Mesendoderm (in vitro differentiated cells): ENCODE measurements at regions not wholly inside any gene's neighbourhood (a gene's known extent, or its start where the extent isn't known, plus 50 kb on each side); places are given as distances from the start of the nearest gene placed in this dataset.
A peak's percentile ranks its signal among the peaks of the same experiment; 100 is the strongest.

Source experiments
- DNase-seq: peaks from one replicate; pipeline ENCODE4 v3.0.0; 2013
- H2AK5ac ChIP-seq: 2 replicates; pipeline ENCODE4 v1.6.1; 2013; ENCODE audit warnings: low read length, inconsistent platforms
- H2BK120ac ChIP-seq: 2 replicates; pipeline ENCODE4 v1.6.1; 2013; ENCODE audit warnings: low read depth, mild to moderate bottlenecking, low read length, moderate library complexity, mixed read lengths
- H2BK15ac ChIP-seq: replicated peaks from 2 replicates; pipeline ENCODE4 v1.6.1; 2013; ENCODE audit warnings: low read depth, mild to moderate bottlenecking, moderate library complexity
- H2BK5ac ChIP-seq: 2 replicates; pipeline ENCODE4 v1.6.1; 2013; ENCODE audit warnings: low read length, inconsistent platforms
- H3K18ac ChIP-seq: 2 replicates; pipeline ENCODE4 v1.6.1; 2013; ENCODE audit warnings: mild to moderate bottlenecking, low read length, mixed read lengths
- H3K23ac ChIP-seq: one replicate; pipeline ENCODE4 v1.6.1; 2013; ENCODE audit warnings: low read length
- H3K27ac ChIP-seq: 2 replicates; pipeline ENCODE4 v1.5.1; 2013; ENCODE audit warnings: low read depth, mild to moderate bottlenecking, inconsistent platforms, low read length, moderate library complexity
- H3K27me3 ChIP-seq: 2 replicates; pipeline ENCODE4 v1.6.1; 2013; ENCODE audit warnings: low read length, control low read depth, mild to moderate bottlenecking, inconsistent platforms; ENCODE audit not compliant: insufficient read depth, poor library complexity
- H3K36me3 ChIP-seq: 2 replicates; pipeline ENCODE4 v1.6.1; 2013; ENCODE audit warnings: low read length, inconsistent platforms; ENCODE audit not compliant: control insufficient read depth, insufficient read depth
- H3K4ac ChIP-seq: one replicate; pipeline ENCODE4 v1.6.1; 2013; ENCODE audit warnings: low read depth, mild to moderate bottlenecking, low read length, moderate library complexity
- H3K4me1 ChIP-seq: 2 replicates; pipeline ENCODE4 v1.6.1; 2013; ENCODE audit warnings: low read depth, low read length, inconsistent platforms; ENCODE audit not compliant: control insufficient read depth
- H3K4me2 ChIP-seq: 2 replicates; pipeline ENCODE4 v1.6.1; 2013; ENCODE audit warnings: low read length
- H3K4me3 ChIP-seq: 2 replicates; pipeline ENCODE4 v1.5.1; 2013; ENCODE audit warnings: mild to moderate bottlenecking, low read length
- H3K56ac ChIP-seq: one replicate; pipeline ENCODE4 v1.6.1; 2013; ENCODE audit warnings: low read length
- H3K79me1 ChIP-seq: 2 replicates; pipeline ENCODE4 v1.6.1; 2013; ENCODE audit warnings: low read length, inconsistent platforms
- H3K79me2 ChIP-seq: 2 replicates; pipeline ENCODE4 v1.6.1; 2013; ENCODE audit warnings: mild to moderate bottlenecking, low read length; ENCODE audit not compliant: control insufficient read depth, insufficient read depth
- H3K9ac ChIP-seq: 2 replicates; pipeline ENCODE4 v1.6.1; 2013; ENCODE audit warnings: low read length, inconsistent platforms
- H4K5ac ChIP-seq: one replicate; pipeline ENCODE4 v1.6.1; 2013; ENCODE audit warnings: low read length
- H4K8ac ChIP-seq: one replicate; pipeline ENCODE4 v1.6.1; 2013; ENCODE audit warnings: low read depth, mild to moderate bottlenecking, control low read depth, low read length, moderate library complexity
- WGBS: extraction: QIAGEN DNeasy Blood & Tissue Kit; methylation state at CpG from one replicate; pipeline ENCODE4 v1.1.7; 2013; ENCODE audit warnings: low lambda C conversion rate, missing lambda C conversion rate; ENCODE audit not compliant: insufficient coverage; ENCODE audit errors: extremely low coverage; 5-methylcytosine and 5-hydroxymethylcytosine counted together

DNA sequence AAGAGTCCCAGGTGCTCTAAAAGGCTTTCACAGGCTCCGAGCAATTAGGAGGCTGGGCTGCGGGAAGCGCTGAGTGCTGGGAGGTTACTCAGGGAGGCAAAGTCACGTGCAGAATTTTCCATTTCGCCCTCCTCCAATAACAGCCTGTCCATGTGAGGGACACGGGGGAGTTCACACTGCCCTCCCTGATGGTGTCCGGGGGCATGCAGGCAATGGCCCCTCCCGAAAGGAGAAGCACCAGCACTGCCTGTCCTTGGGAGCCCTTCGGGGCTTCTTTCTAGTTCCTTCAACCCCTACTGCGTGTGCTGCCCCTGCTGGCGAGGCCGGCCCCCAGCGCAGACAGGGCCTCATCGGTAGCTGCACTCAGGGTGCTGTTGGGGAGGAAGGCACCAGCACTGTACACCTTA, 63.1 kb upstream of the HPCAL1 start:
- H4K5ac ChIP-seq: no peak overlapping the region
- no peak overlapping the region for H2BK120ac ChIP-seq
- no peaks in the 10 kb centered on the region for H3K4me1 ChIP-seq
- no peak overlapping the region for H3K23ac ChIP-seq
- no peak overlapping the region for H3K4me3 ChIP-seq
- H3K4me2 ChIP-seq: no peak overlapping the region
- no peaks in the 10 kb centered on the region for H3K79me1 ChIP-seq
- H2AK5ac ChIP-seq: no peak overlapping the region
- no peaks in the 10 kb centered on the region for H3K79me2 ChIP-seq
- no peaks in the 10 kb centered on the region for H3K36me3 ChIP-seq
- H4K8ac ChIP-seq: no peak overlapping the region
- no peak overlapping the region for H2BK15ac ChIP-seq
- WGBS: no CpG with 5 or more reads among the region's 14 CpGs
- H3K27ac ChIP-seq: no peak overlapping the region
- peak; percentile 26 for DNase-seq
- H3K27me3 ChIP-seq: no peaks in the 10 kb centered on the region
- no peak overlapping the region for H2BK5ac ChIP-seq
- H3K56ac ChIP-seq: no peak overlapping the region
- no peak overlapping the region for H3K4ac ChIP-seq
- no peak overlapping the region for H3K9ac ChIP-seq
- H3K18ac ChIP-seq: no peak overlapping the region

DNA sequence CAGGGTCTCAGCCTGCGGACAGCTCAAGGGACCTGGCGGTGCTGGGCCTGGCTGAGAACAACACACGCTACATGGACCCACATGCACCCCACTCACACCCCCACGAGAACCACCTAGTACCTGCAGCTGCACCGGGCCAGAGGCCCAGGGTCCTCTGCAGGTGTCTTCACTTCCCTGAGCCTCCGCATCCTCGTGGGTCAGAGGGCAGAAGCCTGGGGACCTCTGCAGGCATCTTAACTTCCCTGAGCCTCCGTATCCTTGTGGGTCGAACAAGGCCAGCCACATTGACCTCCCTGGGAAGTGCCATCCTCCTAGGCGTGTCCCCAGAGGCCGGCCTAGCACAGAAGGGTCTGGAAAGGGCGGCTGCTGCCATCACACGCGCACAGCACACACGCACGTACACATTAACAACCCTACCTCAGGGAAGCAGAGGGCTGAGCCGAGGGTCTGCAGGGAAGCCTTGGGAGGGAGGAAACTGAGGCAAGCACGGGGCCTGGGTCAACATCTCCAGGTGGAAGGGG, 62.5 kb upstream of the HPCAL1 start:
- Histone ChIP-seq H4K8ac (no peak overlapping the region), H3K18ac (no peak overlapping the region), H2AK5ac (no peak overlapping the region), H2BK5ac (no peak overlapping the region), H3K4me1 (no peaks in the 10 kb centered on the region), H3K79me2 (no peaks in the 10 kb centered on the region), H3K23ac (no peak overlapping the region), H3K27me3 (no peaks in the 10 kb centered on the region), H3K4me2 (no peak overlapping the region), H3K36me3 (no peaks in the 10 kb centered on the region), H4K5ac (no peak overlapping the region), H3K4me3 (no peak overlapping the region), H3K4ac (no peak overlapping the region), H3K27ac (no peak overlapping the region), H2BK120ac (no peak overlapping the region), H2BK15ac (no peak overlapping the region), H3K79me1 (no peaks in the 10 kb centered on the region), H3K9ac (no peak overlapping the region), H3K56ac (no peak overlapping the region)
- WGBS: no CpG with 5 or more reads among the region's 18 CpGs
- no peak for DNase-seq

- Histone ChIP-seq H3K23ac (no peak overlapping the region), H2AK5ac (no peak overlapping the region), H3K27me3 (no peaks in the 10 kb centered on the region), H2BK120ac (no peak overlapping the region), H3K4me1 (no peaks in the 10 kb centered on the region), H3K56ac (no peak overlapping the region), H2BK15ac (no peak overlapping the region), H3K79me2 (no peaks in the 10 kb centered on the region), H2BK5ac (no peak overlapping the region), H3K36me3 (no peaks in the 10 kb centered on the region), H3K4ac (no peak overlapping the region), H3K4me3 (no peak overlapping the region), H3K4me2 (no peak overlapping the region), H3K27ac (no peak overlapping the region), H3K18ac (no peak overlapping the region), H3K9ac (no peak overlapping the region), H3K79me1 (no peaks in the 10 kb centered on the region), H4K8ac (no peak overlapping the region), H4K5ac (no peak overlapping the region)
- no peak for DNase-seq
- no CpG with 5 or more reads among the region's 21 CpGs for WGBS
Observed at GRCh38 chr2:10240911-10241610, 61.6 kb upstream of the HPCAL1 start.

- no peak overlapping the region for H2AK5ac ChIP-seq
- H3K36me3 ChIP-seq: no peaks in the 10 kb centered on the region
- H4K5ac ChIP-seq: no peak overlapping the region
- H4K8ac ChIP-seq: no peak overlapping the region
- H3K9ac ChIP-seq: no peak overlapping the region
- no peaks in the 10 kb centered on the region for H3K27me3 ChIP-seq
- H3K4me1 ChIP-seq: no peaks in the 10 kb centered on the region
- no peak overlapping the region for H3K4ac ChIP-seq
- no peak overlapping the region for H3K56ac ChIP-seq
- no peak overlapping the region for H2BK5ac ChIP-seq
- H3K4me3 ChIP-seq: no peak overlapping the region
- DNase-seq: no peak
- H3K23ac ChIP-seq: no peak overlapping the region
- no peaks in the 10 kb centered on the region for H3K79me1 ChIP-seq
- H3K18ac ChIP-seq: no peak overlapping the region
- no peaks in the 10 kb centered on the region for H3K79me2 ChIP-seq
- H2BK120ac ChIP-seq: no peak overlapping the region
- H2BK15ac ChIP-seq: no peak overlapping the region
- no peak overlapping the region for H3K27ac ChIP-seq
- H3K4me2 ChIP-seq: no peak overlapping the region
- WGBS: no CpG with 5 or more reads among the region's 20 CpGs
Observed at GRCh38 chr2:10241641-10242430, 60.9 kb upstream of the HPCAL1 start.

GRCh38 chr2:10242451-10242850, 60.3 kb upstream of the HPCAL1 start:
- Histone ChIP-seq H3K79me2 (no peaks in the 10 kb centered on the region), H2BK5ac (no peak overlapping the region), H2BK15ac (no peak overlapping the region), H3K56ac (no peak overlapping the region), H3K4me1 (no peaks in the 10 kb centered on the region), H3K4me2 (no peak overlapping the region), H3K9ac (no peak overlapping the region), H2BK120ac (no peak overlapping the region), H3K27me3 (no peaks in the 10 kb centered on the region), H3K18ac (no peak overlapping the region), H3K23ac (no peak overlapping the region), H4K8ac (no peak overlapping the region), H3K4ac (no peak overlapping the region), H3K27ac (no peak overlapping the region), H2AK5ac (no peak overlapping the region), H3K4me3 (no peak overlapping the region), H4K5ac (no peak overlapping the region), H3K79me1 (no peaks in the 10 kb centered on the region), H3K36me3 (no peaks in the 10 kb centered on the region)
- no peak for DNase-seq
- WGBS: no CpG with 5 or more reads among the region's 15 CpGs
